NT2/D1 (cell line): ENCODE measurements at regions not wholly inside any gene's neighbourhood (a gene's known extent, or its start where the extent isn't known, plus 50 kb on each side); places are given as distances from the start of the nearest gene placed in this dataset.

ENCODE experiments used
- SUZ12 ChIP-seq: IDR thresholded peaks from 2 replicates; pipeline ENCODE4 v1.6.1; 2011; ENCODE audit not compliant: insufficient read length, insufficient read depth; ENCODE audit errors: extremely low read depth
- YY1 ChIP-seq: IDR thresholded peaks from 2 replicates; pipeline ENCODE4 v1.6.1; 2011; ENCODE audit not compliant: insufficient read length, insufficient read depth
- ZNF274 ChIP-seq: IDR thresholded peaks from 2 replicates; pipeline ENCODE4 v1.6.1; 2011; ENCODE audit warnings: mild to moderate bottlenecking, low read depth, low read length

DNA sequence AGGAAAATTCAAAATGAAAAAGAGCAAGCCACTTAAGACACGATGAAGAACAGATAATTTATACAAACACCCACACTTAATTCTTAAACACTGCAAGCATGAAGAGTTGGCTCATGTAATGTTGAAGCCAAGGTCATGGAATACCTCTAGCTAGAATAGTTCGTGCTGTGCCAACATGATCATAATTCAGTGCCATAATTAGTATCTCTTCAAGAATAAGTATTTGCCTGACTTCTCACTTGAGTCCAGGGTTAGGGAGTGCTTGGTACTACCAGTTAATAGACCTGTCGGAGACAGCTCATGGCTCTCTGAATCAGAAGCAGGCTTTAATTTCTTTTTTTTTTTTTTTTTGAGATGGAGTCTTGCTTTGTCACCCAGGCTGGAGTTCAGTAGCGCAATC lies 206.3 kb downstream of the UNC5CL start:
- TF ChIP-seq SUZ12 (no peak), ZNF274 (no peak), YY1 (no peak)
